CD4-positive, alpha-beta T cell treated with Interleukin-2 at 100 ng/mL for 4 hours (primary cell): ENCODE measurements at regions not wholly inside any gene's neighbourhood (a gene's known extent, or its start where the extent isn't known, plus 50 kb on each side); places are given as distances from the start of the nearest gene placed in this dataset.

Experiments used
- DNase-seq: peaks from one replicate; pipeline ENCODE4 v3.0.0-alpha.2; 2020; ENCODE audit warnings: low spot score

DNA sequence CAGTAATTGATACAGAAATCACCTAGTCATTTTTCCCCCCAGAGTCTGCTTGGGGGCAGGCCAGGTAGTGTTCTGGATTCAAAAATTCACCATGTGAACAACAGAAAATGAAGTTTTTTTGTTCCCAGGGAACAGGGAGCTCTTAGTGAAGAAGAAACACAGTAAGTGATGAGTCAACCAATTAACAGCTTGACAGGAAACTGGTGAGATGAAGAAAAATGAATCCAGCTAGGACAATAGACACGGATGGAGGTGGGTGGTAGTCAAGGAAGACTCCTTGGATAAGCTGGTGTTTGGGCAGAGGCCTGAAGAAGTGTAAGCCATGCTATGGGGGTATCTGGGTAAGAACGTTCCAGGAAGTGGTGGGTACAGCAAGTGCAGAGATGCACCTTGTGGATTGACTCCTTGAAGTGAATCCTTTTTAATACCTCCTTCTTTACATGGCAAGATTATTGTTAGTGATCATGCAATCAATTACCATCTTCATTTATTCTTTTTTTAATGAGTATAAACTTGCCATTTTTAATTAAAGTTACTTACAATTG is 339.9 kb upstream of the RGMA start:
- no peak for DNase-seq

DNA sequence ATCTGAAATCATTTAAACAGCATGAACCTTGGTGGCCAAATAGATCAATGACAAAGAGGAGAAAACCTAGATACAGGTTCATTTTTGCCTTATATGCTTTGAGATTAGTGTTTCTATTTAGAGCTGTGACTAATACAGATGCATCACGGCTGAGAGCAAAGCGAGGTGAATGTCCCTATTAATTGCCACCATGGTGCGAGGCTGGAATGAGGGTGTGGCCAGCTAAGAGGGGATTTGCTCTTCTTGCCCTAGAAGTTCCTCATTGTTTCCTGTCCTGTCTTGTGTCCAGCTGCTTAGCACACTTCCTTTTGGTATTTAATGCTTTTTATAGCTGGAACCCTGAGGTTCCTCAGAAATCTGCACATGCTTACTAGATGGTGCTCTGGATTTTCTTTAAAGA is 339.1 kb upstream of the RGMA start:
- no peak for DNase-seq

DNA sequence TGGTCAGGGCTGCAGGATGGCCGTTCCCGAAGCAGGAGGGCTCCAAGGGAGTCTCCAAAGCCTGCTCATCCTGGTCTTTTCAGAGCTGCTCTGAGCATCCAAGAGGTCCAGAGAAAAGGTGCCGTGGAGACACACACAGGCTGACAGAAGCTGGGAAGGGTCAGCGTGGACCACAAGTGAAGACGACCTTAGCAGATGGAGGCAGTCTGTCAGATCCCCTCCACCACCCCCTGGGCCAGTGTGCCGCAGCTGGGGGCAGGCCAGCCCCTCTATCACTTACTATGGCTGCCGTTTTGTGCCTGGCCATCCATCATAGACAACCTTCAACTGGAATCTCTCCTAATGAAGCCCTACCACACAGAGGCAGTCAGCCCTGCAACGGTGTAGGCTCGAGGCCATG is 335.1 kb upstream of the RGMA start:
- DNase-seq: no peak

DNA sequence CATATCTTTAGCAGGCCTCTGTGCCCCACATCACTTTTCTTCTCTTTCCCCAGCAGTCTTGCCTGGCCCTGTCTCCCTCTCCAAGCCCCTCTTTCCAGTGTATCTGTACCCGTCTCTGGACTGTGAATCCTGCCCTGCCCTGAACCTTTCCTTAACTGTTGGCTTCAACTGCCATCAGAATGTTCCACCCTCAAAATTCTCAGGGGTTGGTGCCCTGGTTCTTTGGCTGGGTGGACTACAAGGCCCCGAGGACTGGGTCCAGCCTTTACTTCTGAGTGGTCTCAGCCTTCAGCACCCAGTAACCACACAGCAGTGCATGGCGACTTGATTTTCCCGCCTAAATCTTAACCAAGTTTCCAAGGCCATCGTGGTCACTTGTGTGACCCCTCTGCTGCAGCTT is 333.5 kb upstream of the RGMA start:
- DNase-seq: no peak

DNA sequence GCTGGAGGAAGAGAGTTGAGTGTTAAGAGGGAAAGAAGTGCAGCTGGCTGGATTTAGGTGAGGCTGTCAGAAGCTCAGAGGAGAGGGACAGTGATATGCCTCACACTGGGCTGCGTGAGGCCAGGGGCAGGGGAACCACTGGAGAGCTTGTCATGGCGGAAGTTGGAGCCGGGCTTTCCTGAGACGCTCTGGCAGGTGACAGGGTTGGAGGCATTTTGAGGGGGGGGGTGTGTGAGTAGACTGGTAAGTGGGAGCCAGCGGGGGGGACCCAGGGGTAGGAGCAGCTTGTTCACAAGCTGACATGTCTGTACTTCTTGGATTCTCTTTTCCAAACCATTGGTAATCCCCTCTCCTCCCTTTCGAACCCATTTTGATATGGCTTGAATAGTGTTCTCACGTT is 331.5 kb upstream of the RGMA start:
- no peak for DNase-seq

DNA sequence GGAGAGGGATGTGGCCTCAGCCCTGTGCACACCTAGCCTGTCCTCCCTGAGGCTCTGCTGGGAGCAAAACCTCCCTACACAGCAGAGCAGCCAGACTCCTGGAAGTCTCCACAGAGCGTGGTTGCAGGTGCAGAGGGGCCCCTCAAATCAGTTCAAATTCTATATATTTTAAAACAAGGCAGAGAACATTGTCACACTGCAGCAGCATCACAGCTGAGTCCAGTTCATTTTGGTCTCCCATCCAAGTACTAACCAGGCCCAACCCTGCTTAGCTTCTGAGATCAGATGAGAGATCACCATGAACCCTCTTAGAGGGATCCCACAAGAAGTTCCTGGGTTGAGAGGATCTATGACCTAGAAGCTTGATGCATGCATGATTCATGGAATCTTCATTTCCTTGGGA is 331.0 kb upstream of the RGMA start:
- no peak for DNase-seq

DNA sequence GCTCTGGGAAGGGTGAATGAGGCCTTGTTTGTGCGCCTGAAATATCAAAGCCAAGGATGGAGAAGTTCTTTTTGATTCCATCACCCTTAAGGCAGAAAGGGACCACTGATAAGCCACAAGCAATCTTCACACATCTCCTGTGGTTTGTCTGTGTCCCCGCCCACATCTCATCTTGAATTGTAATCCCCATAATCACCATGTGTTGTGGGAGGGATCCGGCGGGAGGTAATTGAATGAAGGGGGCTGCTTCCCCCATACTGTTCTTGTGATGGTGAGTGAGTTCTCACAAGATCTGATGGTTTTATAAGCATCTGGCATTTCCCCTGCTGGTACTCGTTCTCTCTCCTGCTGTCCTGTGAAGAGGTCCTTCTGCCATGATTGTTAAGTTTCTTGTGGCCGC is 329.6 kb upstream of the RGMA start:
- no peak for DNase-seq

DNA sequence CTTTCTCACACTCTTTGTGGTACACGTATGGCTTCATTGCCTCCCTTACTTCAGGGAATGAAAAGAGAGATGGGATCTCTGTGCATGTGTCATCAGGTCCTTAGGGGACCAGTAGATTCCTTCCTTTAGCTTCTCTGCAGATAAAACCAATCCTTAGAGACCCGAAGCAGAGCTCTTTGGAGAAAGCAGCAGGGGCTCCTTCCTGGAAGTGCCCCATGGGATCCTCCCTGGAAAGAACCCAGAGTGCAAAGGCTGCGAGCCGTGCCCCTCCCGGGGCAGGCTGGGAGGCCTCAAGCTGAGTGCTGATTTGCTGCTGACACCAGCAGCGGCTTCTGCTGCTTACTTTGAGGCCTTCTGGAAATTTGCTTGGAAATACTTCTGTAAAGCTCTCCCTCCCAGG is 328.6 kb upstream of the RGMA start:
- DNase-seq: no peak

DNA sequence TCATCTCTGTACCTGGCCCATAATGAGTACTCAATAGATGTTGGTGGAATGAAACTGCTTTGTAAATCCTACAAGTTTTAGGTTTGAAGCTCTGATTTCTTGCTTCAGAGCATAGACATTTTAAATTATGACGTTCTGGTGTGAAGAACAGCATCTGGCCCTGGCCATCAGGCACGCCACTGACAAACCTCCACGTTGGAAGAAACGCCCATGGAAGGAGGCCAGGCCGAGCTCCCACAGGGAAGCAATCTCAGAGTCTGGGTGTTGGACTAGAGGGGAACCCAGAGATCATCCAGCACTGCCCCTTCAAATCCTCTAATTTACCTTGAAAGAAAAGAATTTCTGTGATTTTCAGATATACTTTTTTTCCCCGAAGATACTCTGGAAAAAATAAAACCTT is 328.1 kb upstream of the RGMA start:
- no peak for DNase-seq

DNA sequence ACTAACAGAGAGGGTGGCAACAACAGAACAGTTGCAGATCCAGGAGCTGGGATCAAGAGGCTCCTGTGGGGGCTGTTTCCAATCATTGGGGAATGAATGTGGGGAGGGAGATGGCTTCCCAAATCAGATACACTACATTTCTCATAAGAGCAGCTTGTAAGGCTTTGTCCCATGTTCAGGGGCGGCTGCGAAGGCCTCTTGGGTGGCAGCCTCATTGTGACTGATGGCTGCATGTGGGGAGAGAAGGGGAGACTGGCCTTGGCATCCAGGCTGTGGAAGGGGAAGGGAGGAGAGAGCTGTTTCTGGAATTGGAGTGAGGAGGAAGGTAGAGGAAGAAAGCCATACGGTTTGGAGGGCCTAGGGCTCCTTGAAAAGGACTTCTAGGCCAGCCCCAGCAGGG is 326.6 kb upstream of the RGMA start:
- DNase-seq: no peak

DNA sequence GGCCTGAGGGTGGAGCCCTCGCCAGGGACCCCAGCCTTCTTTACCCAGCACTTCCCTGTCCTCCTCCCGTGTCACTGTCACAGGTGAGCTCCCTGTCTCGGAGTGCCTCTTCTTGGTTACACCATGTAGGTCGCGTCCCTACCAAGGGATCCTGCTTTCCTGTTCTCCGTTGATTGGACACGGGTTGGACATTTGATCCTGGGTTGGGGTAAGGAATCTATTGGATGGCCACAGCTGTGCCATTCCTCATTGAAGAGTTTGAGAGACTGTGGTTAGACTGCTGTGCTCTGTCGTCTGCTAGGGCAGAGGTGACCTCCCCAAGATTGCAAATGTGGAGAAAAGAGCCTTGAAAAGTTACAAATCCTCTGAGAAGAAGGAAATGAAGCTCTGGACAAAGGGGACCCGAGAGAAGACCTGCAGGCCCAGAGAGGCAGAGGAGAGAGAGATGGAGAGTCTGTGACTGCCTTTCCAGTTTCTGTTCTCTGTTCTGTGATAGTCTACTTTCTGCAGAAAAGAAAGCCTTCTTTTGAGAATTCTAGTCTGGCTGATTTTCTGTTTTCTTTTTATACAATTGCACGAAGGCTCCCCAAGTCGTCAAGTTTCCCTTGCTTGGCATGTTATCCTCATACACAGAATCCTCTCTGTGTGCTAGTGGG is 325.7 kb upstream of the RGMA start:
- no peak for DNase-seq

DNA sequence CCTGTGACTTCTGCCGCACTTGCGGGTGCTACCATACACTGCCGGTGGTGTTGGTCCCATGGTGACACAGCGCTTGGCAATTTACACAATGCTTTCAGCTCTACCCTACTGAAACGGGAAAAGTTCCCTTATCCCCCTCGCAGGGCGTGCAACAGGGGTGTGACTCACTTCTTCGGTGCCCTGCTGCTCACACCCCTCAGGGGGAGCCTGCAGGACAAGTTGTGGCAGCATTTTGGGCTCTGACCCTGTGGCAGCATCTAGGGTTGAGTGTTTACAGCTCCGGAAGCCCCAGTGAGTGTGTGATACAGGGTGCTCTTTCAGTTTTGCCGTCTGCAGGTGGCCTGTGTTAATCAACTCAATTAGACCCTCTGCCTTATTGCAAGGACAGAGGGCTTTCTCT is 324.7 kb upstream of the RGMA start:
- no peak for DNase-seq

DNA sequence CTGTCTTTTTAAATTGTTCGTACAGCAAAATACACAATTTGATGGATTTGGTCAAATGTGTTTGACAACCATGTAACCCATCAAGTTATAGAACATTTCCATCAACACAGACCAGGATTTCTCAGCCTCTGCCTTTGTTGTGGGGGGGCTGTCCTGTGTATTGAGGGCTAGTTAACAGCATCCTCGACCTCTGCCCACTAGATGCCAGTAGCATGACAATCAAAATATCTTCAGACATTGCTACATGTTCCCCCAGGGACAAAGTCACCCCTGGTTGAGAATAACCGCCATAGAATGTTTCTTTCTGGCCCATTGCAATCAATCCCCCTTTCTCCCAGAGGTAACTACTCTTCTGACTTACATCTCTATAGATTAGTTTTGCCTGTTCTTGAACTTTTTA is 310.1 kb upstream of the RGMA start:
- DNase-seq: no peak

DNA sequence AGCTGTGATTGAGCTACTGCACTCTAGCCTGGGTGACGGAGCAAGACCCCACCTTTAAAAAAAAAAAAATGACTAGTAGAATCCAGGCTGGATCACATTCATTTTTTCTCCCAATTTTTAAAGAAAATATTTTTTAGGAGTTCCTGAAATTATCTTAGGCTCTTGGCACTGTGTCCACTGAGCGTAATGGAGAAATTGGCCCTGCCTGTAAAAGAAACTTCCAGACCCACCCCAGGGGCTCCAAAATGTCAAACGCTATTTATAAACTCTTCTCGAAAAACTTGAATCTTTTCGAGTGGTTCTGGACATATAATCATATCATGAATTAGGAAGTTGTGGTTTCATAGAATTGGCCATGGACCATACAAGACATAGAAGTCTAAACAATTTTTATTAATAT is 300.2 kb upstream of the RGMA start:
- no peak for DNase-seq

DNA sequence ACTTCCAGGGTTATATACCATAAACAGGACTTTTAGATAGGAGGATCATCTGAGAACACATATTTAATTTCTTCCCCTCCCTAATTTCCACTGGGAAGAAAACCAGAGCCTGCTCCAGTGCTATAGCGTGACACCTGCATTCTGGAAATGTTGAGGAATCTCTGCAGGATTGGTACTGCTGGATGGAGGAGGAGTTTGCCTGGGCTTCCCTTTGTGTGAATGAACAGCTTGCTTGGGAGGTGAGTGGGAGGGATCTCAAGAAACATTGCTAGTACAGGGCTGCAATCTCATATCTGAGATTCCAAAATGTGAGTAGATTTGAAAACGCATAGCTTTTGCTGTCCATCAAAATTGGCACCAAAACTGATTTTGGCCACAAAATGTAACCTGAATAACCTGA is 295.9 kb upstream of the RGMA start:
- no peak for DNase-seq

DNA sequence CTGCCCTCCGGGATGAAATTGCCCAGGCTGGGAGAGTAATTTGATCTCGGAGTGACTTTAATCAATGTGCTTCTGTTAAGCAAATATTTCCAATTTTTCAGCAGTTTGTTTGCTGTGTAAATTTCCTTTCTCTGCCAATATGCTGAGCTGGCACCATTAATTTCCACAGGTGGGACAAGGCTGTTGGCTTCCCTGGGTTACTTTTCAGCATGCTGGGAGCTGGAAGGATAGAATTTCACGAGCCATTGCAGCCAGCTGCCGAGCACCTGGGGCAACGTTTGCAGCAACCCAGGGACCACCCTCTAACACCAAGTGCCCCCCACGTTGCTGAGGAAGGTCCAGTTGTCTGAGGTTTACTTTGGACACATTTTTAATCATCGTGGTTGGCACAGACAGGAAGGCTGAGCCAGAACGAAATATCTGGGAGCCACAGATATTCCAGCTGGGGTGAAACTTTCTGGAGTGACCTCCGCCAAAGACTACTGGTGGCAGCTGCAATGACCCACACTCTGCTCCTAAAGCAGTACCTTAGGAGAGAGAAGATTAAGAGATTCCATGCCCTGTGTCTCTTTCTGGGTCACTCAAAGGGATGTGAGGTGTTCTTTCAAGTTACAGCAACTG is 293.3 kb upstream of the RGMA start:
- DNase-seq: no peak

DNA sequence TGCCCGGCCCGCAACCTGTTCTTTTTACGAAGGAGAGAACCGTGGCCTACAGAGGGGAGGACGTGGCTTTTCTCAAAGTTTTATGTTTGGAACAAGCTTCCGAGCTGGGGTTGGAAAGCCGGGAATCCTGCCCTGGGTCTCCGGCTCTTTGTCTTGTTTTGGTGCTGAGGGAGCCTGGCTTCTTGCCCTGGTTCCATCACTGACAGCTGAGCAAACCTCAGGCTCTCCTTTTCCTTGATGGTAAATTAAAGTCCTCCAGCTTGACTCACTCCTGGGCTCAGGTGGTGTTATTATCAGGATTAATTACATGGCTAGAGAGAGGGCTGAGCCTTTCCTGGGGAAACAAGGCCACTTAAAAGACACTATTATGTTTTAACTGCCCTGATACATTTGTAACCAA is 289.5 kb upstream of the RGMA start:
- DNase-seq: no peak

DNA sequence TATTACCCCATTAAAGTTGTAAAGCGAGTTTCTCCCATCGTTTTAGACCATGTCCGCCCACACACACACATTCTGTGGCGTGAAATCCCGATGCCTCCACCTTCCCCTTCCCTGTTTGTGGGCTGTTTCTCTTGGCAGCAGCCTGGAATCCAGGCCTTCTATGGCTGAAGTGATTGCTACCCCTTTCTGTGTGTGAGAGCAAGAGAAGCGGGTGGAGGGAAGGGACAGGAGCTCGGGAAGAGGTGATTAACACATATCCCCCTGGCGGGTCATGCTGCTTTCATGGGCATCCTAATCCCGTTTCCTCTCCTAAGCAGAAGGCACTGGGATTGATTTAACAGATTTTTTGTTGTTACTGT is 283.8 kb upstream of the RGMA start:
- DNase-seq: no peak

DNA sequence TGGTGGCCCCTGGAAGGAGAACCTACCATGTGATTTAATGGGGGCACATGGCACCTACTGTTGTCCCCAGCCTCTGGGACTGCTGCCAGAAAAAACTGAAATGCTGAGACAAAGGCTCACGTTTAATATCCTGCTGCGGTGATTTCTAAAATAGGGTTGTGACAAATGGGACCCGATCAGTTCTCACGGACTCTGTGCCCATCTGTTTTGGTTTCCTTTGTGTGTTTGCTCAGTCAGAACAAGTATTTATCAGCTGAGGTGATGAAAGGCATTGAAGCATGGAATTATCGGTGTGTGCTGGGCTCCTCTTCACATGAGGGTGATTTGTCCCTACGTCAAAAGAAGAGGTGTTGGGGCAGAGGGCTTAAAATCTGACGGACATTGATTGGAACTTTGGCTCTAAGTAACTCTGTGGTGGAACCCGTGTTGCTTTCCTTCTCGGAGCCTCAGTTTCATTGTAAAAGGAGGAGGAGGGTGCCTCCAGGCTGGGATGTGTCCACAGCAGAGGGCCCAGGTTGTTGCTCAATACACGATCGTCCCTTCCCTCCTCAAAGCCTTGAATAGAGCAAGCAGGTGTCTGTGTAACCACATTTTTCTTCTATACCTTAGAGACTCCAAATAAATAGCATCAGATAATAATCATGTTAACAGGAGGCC is 283.3 kb upstream of the RGMA start:
- no peak for DNase-seq

DNA sequence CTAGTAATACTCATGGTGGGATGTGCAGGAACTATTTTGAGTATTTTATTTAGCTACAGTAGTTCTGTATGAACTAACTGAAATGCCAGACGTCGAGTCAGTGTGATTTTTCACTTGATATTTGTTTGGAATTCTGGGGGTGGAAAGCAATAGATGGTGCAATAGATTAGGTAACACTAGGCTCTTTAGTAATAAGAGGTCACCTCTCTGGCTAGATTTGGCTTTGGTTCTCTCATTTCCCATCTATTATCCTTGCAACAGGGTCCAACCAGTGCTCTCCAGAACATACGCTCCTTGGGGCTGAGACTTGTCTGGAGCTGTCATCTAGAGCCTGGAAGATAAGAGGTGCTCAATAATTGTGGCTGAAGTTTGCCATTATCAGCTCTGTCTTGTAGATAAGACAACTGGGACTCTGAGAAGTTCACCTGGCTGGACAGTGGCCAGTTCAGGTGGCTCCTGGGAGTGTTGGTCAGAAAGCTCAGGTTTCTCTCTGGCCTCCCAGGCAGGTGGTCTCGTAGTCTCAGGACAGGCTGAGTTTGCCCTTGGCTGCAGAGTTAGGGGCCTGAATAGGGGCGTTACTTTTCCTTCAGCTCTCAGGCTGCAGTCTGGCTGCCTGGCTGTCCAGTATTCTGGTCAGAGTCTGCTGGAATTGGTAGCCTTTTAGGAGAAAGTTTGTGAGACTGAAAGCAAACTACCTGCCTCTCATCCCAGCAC is 277.5 kb upstream of the RGMA start:
- DNase-seq: no peak

DNA sequence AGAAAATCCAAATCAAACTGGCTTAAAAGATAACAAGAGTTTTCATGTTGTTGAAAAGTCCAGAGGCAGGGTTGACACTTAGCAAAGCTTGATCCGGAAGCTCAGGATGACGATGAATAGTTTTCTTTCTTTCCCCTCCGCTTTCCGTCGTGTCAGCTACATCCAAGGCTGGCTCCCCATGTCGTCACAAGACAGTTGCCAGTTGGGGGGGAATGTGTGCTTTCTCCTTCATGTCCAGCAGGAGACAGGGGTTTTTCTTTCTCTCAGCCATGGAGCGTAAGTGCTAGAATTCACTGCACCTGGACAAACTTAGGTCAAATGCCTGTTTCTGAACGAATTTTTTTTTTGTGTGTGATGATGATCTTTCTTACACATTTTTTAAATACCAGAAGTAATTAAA is 273.8 kb upstream of the RGMA start:
- no peak for DNase-seq

DNA sequence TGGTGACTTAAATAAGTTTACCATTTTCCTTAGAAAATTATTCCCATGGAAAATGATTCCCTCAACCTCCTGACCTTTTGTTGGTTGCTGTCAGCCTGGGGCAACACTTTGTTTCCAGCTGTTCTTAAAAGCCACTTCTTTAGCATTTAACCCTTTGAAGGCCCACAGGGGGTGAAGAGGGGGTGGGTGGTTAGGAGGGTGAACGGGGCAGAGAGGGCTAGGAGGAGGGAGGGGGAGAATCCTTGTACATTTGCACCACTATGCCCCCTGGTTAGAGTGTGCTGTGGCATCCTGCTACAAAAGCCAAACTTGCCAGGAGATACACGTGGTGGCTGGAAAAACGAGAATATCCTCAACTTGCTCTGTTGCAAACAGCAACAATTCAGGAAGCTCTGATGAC is 273.2 kb upstream of the RGMA start:
- no peak for DNase-seq

DNA sequence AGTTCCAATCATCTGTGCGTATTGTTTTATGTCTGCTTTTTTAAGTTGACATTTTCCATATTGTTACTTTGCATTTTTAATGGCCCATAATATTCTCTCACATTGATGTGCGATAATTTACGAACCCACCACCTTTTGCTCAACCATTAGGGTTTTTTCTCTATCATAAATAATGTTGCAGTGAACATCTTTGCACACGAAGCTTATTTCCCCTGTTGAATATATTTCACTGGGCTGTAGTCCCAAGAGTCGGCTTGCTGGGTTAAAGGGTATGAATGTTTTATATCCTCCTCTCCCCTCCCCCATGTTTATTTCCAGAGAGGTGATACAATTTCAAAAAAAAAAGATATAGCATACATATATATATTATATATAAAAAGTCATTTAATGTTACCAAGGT is 272.7 kb upstream of the RGMA start:
- no peak for DNase-seq
